ENCODE measurements at regions not wholly inside any gene's neighbourhood (a gene's known extent, or its start where the extent isn't known, plus 50 kb on each side); places are given as distances from the start of the nearest gene placed in this dataset.
"Not testable (repeated sequence)": the region's sequence is repeated elsewhere in the genome, so short reads cannot be mapped to it uniquely, and the experiment has no call there.

GRCh38 chr12:83933615-83934014, 979.0 kb downstream of the SLC6A15 start:
- H3K9me3 ChIP-seq (ENCODE audit: severe bottlenecking), result no peaks in the 10 kb centered on the region
- H3K4me3 ChIP-seq (ENCODE audit: low read depth, low read length), result no peak overlapping the region
- TF ChIP-seq, protein P1, sequence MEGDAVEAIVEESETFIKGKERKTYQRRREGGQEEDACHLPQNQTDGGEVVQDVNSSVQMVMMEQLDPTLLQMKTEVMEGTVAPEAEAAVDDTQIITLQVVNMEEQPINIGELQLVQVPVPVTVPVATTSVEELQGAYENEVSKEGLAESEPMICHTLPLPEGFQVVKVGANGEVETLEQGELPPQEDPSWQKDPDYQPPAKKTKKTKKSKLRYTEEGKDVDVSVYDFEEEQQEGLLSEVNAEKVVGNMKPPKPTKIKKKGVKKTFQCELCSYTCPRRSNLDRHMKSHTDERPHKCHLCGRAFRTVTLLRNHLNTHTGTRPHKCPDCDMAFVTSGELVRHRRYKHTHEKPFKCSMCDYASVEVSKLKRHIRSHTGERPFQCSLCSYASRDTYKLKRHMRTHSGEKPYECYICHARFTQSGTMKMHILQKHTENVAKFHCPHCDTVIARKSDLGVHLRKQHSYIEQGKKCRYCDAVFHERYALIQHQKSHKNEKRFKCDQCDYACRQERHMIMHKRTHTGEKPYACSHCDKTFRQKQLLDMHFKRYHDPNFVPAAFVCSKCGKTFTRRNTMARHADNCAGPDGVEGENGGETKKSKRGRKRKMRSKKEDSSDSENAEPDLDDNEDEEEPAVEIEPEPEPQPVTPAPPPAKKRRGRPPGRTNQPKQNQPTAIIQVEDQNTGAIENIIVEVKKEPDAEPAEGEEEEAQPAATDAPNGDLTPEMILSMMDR (IDR thresholded peaks at IDR 0.05; ENCODE audit: low read depth, low read length), result no peak
- no peak overlapping the region for H3K27ac ChIP-seq
- no peak for DNase-seq
- H3K36me3 ChIP-seq, result no peaks in the 10 kb centered on the region
- no peaks in the 10 kb centered on the region for H3K27me3 ChIP-seq (ENCODE audit: insufficient read depth, low read depth, severe bottlenecking)

DNA sequence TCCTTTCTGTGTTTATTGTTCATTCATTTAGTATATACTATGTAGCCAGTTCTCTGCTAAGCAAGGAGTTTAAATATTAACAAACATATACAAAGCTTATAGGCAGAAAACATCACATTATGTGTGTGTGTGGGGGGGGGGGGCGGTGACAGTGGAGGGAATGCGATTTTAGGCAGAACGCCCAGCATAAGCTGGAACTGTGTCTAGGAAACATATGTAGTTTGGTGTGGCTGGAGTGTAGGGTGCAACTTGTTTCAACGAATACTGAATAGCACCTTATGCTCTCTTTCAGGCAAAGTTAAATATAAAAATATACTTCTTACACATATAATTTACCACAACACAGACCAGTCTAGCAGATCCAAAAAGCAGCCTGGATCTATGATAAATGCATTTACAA, 980.6 kb downstream of the SLC6A15 start:
- no peak for DNase-seq
- TF ChIP-seq, protein P1 (IDR thresholded peaks at IDR 0.05; ENCODE audit: low read depth, low read length), result no peak
- H3K36me3 ChIP-seq, result no peaks in the 10 kb centered on the region
- no peaks in the 10 kb centered on the region for H3K9me3 ChIP-seq (ENCODE audit: severe bottlenecking)
- no peak overlapping the region for H3K27ac ChIP-seq
- no peaks in the 10 kb centered on the region for H3K27me3 ChIP-seq (ENCODE audit: insufficient read depth, low read depth, severe bottlenecking)
- H3K4me3 ChIP-seq (ENCODE audit: low read depth, low read length), result no peak overlapping the region

DNA sequence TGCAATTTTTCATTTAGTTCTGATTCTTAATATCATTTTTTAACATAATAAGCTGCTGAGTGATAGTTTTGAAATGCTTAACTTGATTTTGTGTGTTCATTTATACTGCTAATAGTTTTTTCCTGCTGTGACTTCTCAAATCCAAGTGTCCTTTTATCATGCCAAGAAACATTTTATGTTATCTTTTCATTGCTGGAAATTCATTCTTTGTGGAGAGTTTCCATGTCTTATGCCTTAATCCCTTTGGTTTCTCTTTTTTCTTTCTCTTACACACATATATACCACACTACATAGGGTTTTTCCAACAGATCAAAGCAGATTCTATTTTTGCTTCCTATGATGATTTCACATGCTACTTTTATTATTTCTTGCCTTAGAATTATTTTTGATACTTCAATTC, 981.1 kb downstream of the SLC6A15 start:
- Histone ChIP-seq H3K36me3 (no peaks in the 10 kb centered on the region), H3K27ac (no peak overlapping the region), H3K4me3 (ENCODE audit: low read depth, low read length) (no peak overlapping the region), H3K9me3 (ENCODE audit: severe bottlenecking) (no peaks in the 10 kb centered on the region), H3K27me3 (ENCODE audit: insufficient read depth, low read depth, severe bottlenecking) (no peaks in the 10 kb centered on the region)
- TF ChIP-seq, protein P1 (IDR thresholded peaks at IDR 0.05; ENCODE audit: low read depth, low read length), result no peak
- DNase-seq, result no peak

DNA sequence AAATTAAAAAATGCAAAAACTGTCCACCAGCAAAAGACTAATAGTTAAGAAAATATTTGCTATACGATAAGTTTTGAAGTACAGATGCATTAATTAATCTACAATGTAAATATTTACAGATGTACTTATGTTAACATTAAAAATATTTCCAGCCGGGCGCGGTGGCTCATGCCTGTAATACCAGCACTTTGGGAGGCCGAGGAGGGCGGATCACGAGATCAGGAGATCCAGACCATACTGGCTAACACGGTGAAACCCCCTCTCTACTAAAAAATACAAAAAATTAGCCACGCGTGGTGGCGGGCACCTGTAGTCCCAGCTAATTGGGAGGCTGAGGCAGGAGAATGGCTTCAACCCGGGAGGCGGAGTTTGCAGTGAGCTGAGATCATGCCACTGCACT, 982.8 kb downstream of the SLC6A15 start:
- H3K36me3 ChIP-seq; DNase-seq; H3K9me3 ChIP-seq (ENCODE audit: severe bottlenecking); H3K27ac ChIP-seq; H3K27me3 ChIP-seq (ENCODE audit: insufficient read depth, low read depth, severe bottlenecking); H3K4me3 ChIP-seq (ENCODE audit: low read depth, low read length): not testable (repeated sequence)

GRCh38 chr12:83920821-83921547, 991.6 kb downstream of the SLC6A15 start:
- DNase-seq, result no peak
- Histone ChIP-seq H3K4me3 (ENCODE audit: low read depth, low read length) (no peak overlapping the region), H3K9me3 (ENCODE audit: severe bottlenecking) (no peaks in the 10 kb centered on the region), H3K27ac (no peak overlapping the region), H3K36me3 (no peaks in the 10 kb centered on the region), H3K27me3 (ENCODE audit: insufficient read depth, low read depth, severe bottlenecking) (no peaks in the 10 kb centered on the region)
- TF ChIP-seq, protein P1 (IDR thresholded peaks at IDR 0.05; ENCODE audit: low read depth, low read length), result no peak

GRCh38 chr12:83919081-83919480, 993.5 kb downstream of the SLC6A15 start:
- Histone ChIP-seq H3K4me3 (ENCODE audit: low read depth, low read length) (no peak overlapping the region), H3K36me3 (no peaks in the 10 kb centered on the region), H3K9me3 (ENCODE audit: severe bottlenecking) (no peaks in the 10 kb centered on the region), H3K27me3 (ENCODE audit: insufficient read depth, low read depth, severe bottlenecking) (no peaks in the 10 kb centered on the region), H3K27ac (no peak overlapping the region)
- no peak for DNase-seq
- TF ChIP-seq, protein P1 (IDR thresholded peaks at IDR 0.05; ENCODE audit: low read depth, low read length), result no peak

Data from WERI-Rb-1 (cell line).